H9 (cell line): ENCODE measurements at regions not wholly inside any gene's neighbourhood (a gene's known extent, or its start where the extent isn't known, plus 50 kb on each side); places are given as distances from the start of the nearest gene placed in this dataset.

ENCODE experiments used
- DNase-seq: peaks from one replicate; pipeline ENCODE4 v3.0.0-alpha.2; 2017
- H2AFZ ChIP-seq: one replicate; pipeline ENCODE4 v1.6.1; 2013; ENCODE audit warnings: mild to moderate bottlenecking, low read length, control low read depth, moderate library complexity
- H2AK5ac ChIP-seq: 2 replicates; pipeline ENCODE4 v1.6.1; 2013; ENCODE audit warnings: low read length, control low read depth, mixed read lengths; ENCODE audit not compliant: insufficient read length
- H2BK120ac ChIP-seq: one replicate; pipeline ENCODE4 v1.6.1; 2013; ENCODE audit warnings: low read depth, mild to moderate bottlenecking, low read length, control low read depth, inconsistent platforms; ENCODE audit not compliant: poor library complexity, severe bottlenecking
- H2BK12ac ChIP-seq: 2 replicates; pipeline ENCODE4 v1.6.1; 2013; ENCODE audit warnings: low read length, control low read depth, mixed read lengths, low read depth; ENCODE audit not compliant: insufficient read length
- H2BK15ac ChIP-seq: 2 replicates; pipeline ENCODE4 v1.6.1; 2013; ENCODE audit warnings: low read depth, low read length, control low read depth
- H2BK20ac ChIP-seq: one replicate; pipeline ENCODE4 v1.6.1; 2013; ENCODE audit warnings: low read depth, mild to moderate bottlenecking, low read length, control low read depth, inconsistent platforms; ENCODE audit not compliant: poor library complexity, severe bottlenecking
- H2BK5ac ChIP-seq: 2 replicates; pipeline ENCODE4 v1.6.1; 2013; ENCODE audit warnings: low read length, control low read depth, mixed read lengths; ENCODE audit not compliant: insufficient read length
- H3K14ac ChIP-seq: 2 replicates; pipeline ENCODE4 v1.6.1; 2013; ENCODE audit warnings: low read length, control low read depth; ENCODE audit not compliant: insufficient read depth
- H3K18ac ChIP-seq: 2 replicates; pipeline ENCODE4 v1.6.1; 2013; ENCODE audit warnings: low read depth, mild to moderate bottlenecking, mixed read lengths, low read length, control low read depth; ENCODE audit not compliant: insufficient read length
- H3K23ac ChIP-seq: 2 replicates; pipeline ENCODE4 v1.6.1; 2013; ENCODE audit warnings: low read length, control low read depth, mixed read lengths, low read depth; ENCODE audit not compliant: insufficient read length
- H3K23me2 ChIP-seq: 2 replicates; pipeline ENCODE4 v1.6.1; 2013; ENCODE audit warnings: low read depth, mild to moderate bottlenecking, mixed read lengths, low read length, control low read depth; ENCODE audit not compliant: insufficient read length, poor library complexity, severe bottlenecking
- H3K27ac ChIP-seq: 2 replicates; pipeline ENCODE4 v1.5.1; 2013; ENCODE audit warnings: low read length, control low read depth, mixed read lengths, low read depth; ENCODE audit not compliant: insufficient read length
- H3K27me3 ChIP-seq: 2 replicates; pipeline ENCODE4 v1.6.1; 2013; ENCODE audit warnings: low read length, control low read depth, inconsistent platforms; ENCODE audit not compliant: insufficient read depth
- H3K4ac ChIP-seq: 2 replicates; pipeline ENCODE4 v1.6.1; 2013; ENCODE audit warnings: low read depth, mild to moderate bottlenecking, control low read depth, inconsistent platforms, low read length, moderate library complexity
- H3K4me1 ChIP-seq: 2 replicates; pipeline ENCODE4 v1.6.1; 2013; ENCODE audit warnings: low read length, control low read depth, inconsistent platforms; ENCODE audit not compliant: insufficient read depth
- H3K4me2 ChIP-seq: 2 replicates; pipeline ENCODE4 v1.6.1; 2013; ENCODE audit warnings: low read length, control low read depth, mixed read lengths; ENCODE audit not compliant: insufficient read length, insufficient read depth
- H3K56ac ChIP-seq: 2 replicates; pipeline ENCODE4 v1.6.1; 2013; ENCODE audit warnings: low read depth, mild to moderate bottlenecking, mixed read lengths, low read length, control low read depth; ENCODE audit not compliant: insufficient read length
- H3K79me1 ChIP-seq: 2 replicates; pipeline ENCODE4 v1.6.1; 2013; ENCODE audit warnings: low read depth, mild to moderate bottlenecking, moderate library complexity, low read length, control low read depth, inconsistent platforms; ENCODE audit not compliant: insufficient read depth, poor library complexity, severe bottlenecking
- H3K79me2 ChIP-seq: 2 replicates; pipeline ENCODE4 v1.6.1; 2013; ENCODE audit warnings: low read length, control low read depth, inconsistent platforms; ENCODE audit not compliant: insufficient read depth
- H3K9ac ChIP-seq: 2 replicates; pipeline ENCODE4 v1.6.1; 2013; ENCODE audit warnings: low read length, control low read depth, mixed read lengths; ENCODE audit not compliant: insufficient read length; ENCODE audit errors: extremely low read depth
- H3K9me3 ChIP-seq: one replicate; pipeline ENCODE4 v1.6.1; 2013; ENCODE audit warnings: low read depth, low read length, inconsistent platforms; ENCODE audit not compliant: control insufficient read depth
- H3T11ph ChIP-seq: one replicate; pipeline ENCODE4 v1.6.1; 2013; ENCODE audit warnings: mild to moderate bottlenecking, low read length, control low read depth, inconsistent platforms
- H4K20me1 ChIP-seq: one replicate; pipeline ENCODE4 v1.6.1; 2013; ENCODE audit not compliant: control insufficient read depth, insufficient read length, insufficient read depth
- H4K5ac ChIP-seq: 2 replicates; pipeline ENCODE4 v1.6.1; 2013; ENCODE audit warnings: low read depth, mild to moderate bottlenecking, mixed read lengths, low read length, control low read depth; ENCODE audit not compliant: insufficient read length
- H4K8ac ChIP-seq: replicated peaks from 2 replicates; pipeline ENCODE4 v1.6.1; 2013; ENCODE audit warnings: low read length, control low read depth, mixed read lengths, low read depth; ENCODE audit not compliant: insufficient read length
- H4K91ac ChIP-seq: 2 replicates; pipeline ENCODE4 v1.6.1; 2013; ENCODE audit warnings: low read depth, mild to moderate bottlenecking, moderate library complexity, mixed read lengths, low read length, control low read depth; ENCODE audit not compliant: insufficient read length
- H3K27ac Mint-ChIP-seq, 3 experiments: 2 replicates in 2 of 3; 3 replicates in 1 of 3; pipeline ENCODE4 v1.8.0; 2020 to 2021; ENCODE audit warnings: mixed read lengths in 3 of 3, mild to moderate bottlenecking in 1 of 3, moderate library complexity in 1 of 3
- H3K27me3 Mint-ChIP-seq: 2 replicates; pipeline ENCODE4 v1.8.0; 2021; ENCODE audit warnings: low read depth, mild to moderate bottlenecking, moderate library complexity, mixed read lengths
- H3K36me3 Mint-ChIP-seq, 3 experiments: 2 replicates in 2 of 3; 3 replicates in 1 of 3; pipeline ENCODE4 v1.8.0; 2020 to 2021; ENCODE audit warnings: low read depth in 3 of 3, mixed read lengths in 3 of 3; ENCODE audit not compliant: insufficient read depth in 1 of 3
- H3K4me1 Mint-ChIP-seq, 2 experiments: 2 replicates each; pipeline ENCODE4 v1.8.0; 2020; ENCODE audit warnings: mixed read lengths in 2 of 2
- H3K4me3 Mint-ChIP-seq, 2 experiments: 2 replicates in 1 of 2; 3 replicates in 1 of 2; pipeline ENCODE4 v1.8.0; 2020 to 2021; ENCODE audit warnings: mild to moderate bottlenecking in 2 of 2, mixed read lengths in 2 of 2, moderate library complexity in 1 of 2
- H3K9me3 Mint-ChIP-seq, 2 experiments: 2 replicates in 1 of 2; 3 replicates in 1 of 2; pipeline ENCODE4 v1.8.0; 2020; ENCODE audit warnings: mild to moderate bottlenecking in 2 of 2, mixed read lengths in 2 of 2, moderate library complexity in 1 of 2
- CTCF ChIP-seq: fragments of 200-600 bp; sonication (generic); conservative IDR thresholded peaks from 3 replicates; pipeline ENCODE4 v1.8.0; 2021; ENCODE audit warnings: antibody characterized with exemption, mild to moderate bottlenecking
- WGBS: extraction: QIAGEN DNeasy Blood & Tissue Kit; methylation state at CpG from one replicate; pipeline ENCODE4 v1.1.7; 2013; ENCODE audit warnings: missing lambda C conversion rate, low lambda C conversion rate, mixed read lengths; ENCODE audit not compliant: insufficient read length; ENCODE audit errors: extremely low coverage; 5-methylcytosine and 5-hydroxymethylcytosine counted together

- no peaks in the 10 kb centered on the region for H3K9me3 Mint-ChIP-seq
- DNase-seq: no peak
- H3K27ac Mint-ChIP-seq: no peak overlapping the region
- Histone ChIP-seq H3K56ac (no peak overlapping the region), H3K9me3 (no peaks in the 10 kb centered on the region), H3K79me2 (no peaks in the 10 kb centered on the region), H3K4me1 (peaks cover 6% of the 10 kb centered on the region), H3K79me1 (no peaks in the 10 kb centered on the region), H3K23me2 (no peaks in the 10 kb centered on the region), H4K5ac (no peak overlapping the region), H3K9ac (no peak overlapping the region), H4K20me1 (no peaks in the 10 kb centered on the region), H2BK20ac (no peak overlapping the region), H2AK5ac (no peak overlapping the region), H3K4me2 (no peak overlapping the region), H2BK12ac (no peak overlapping the region), H4K91ac (no peak overlapping the region), H2BK15ac (no peak overlapping the region), H4K8ac (no peak overlapping the region), H2AFZ (no peak overlapping the region), H3K14ac (no peak overlapping the region), H3T11ph (no peak overlapping the region), H3K27ac (no peak overlapping the region), H2BK5ac (no peak overlapping the region), H3K23ac (no peak overlapping the region), H3K4ac (no peak overlapping the region), H3K18ac (no peak overlapping the region), H2BK120ac (no peak overlapping the region), H3K27me3 (no peaks in the 10 kb centered on the region)
- H3K4me3 Mint-ChIP-seq: no peak overlapping the region
- H3K27me3 Mint-ChIP-seq: peaks cover 48% of the 10 kb centered on the region
- no peak for TF ChIP-seq CTCF
- WGBS: no CpG with 5 or more reads among the region's 4 CpGs
- H3K36me3 Mint-ChIP-seq: peaks cover 0 to 1% (median 0%) of the 10 kb centered on the region in 3 experiments; a peak in 1 of 7 replicates
- H3K4me1 Mint-ChIP-seq: peaks cover 27 to 30% of the 10 kb centered on the region in 2 experiments
Measured at GRCh38 chr5:145160679-145161078, 674.5 kb downstream of the PRELID2 start.
